Glomerular endothelial cell (primary cell): ENCODE measurements at regions not wholly inside any gene's neighbourhood (a gene's known extent, or its start where the extent isn't known, plus 50 kb on each side); places are given as distances from the start of the nearest gene placed in this dataset.

Experiments
- DNase-seq: peaks from one replicate; pipeline ENCODE4 v3.0.0-alpha.2; 2011; ENCODE audit warnings: low read depth, low spot score; ENCODE audit errors: extremely low read depth

- DNase-seq = no peak
These were observed 257.8 kb downstream of the COX7C start for GRCh38 chr5:86875539-86875938.

- no peak for DNase-seq
These were observed 260.5 kb downstream of the COX7C start for GRCh38 chr5:86878250-86878649.

- DNase-seq = no peak
These were observed 261.3 kb downstream of the COX7C start for GRCh38 chr5:86879086-86879485.

- no peak for DNase-seq
These were observed 262.6 kb downstream of the COX7C start for GRCh38 chr5:86880344-86880743.

GRCh38 chr5:86880785-86881492 lies 263.2 kb downstream of the COX7C start:
- peak; percentile 31 for DNase-seq

GRCh38 chr5:86881493-86882090 lies 263.9 kb downstream of the COX7C start:
- no peak for DNase-seq

GRCh38 chr5:86884608-86885007 lies 266.9 kb downstream of the COX7C start:
- DNase-seq = no peak

GRCh38 chr5:86885011-86885410 lies 267.3 kb downstream of the COX7C start:
- DNase-seq = no peak

GRCh38 chr5:86885489-86886230 lies 267.9 kb downstream of the COX7C start:
- DNase-seq = no peak

GRCh38 chr5:86890375-86890774 lies 272.6 kb downstream of the COX7C start:
- DNase-seq = no peak

- no peak for DNase-seq
These were observed 276.3 kb downstream of the COX7C start for GRCh38 chr5:86894056-86894455.

- no peak for DNase-seq
These were observed 279.2 kb downstream of the COX7C start for GRCh38 chr5:86896916-86897315.

GRCh38 chr5:86909418-86910295 lies 291.9 kb downstream of the COX7C start:
- DNase-seq = no peak

GRCh38 chr5:86917117-86917579 lies 299.4 kb downstream of the COX7C start:
- DNase-seq = peak; percentile 14

- no peak for DNase-seq
These were observed 300.5 kb downstream of the COX7C start for GRCh38 chr5:86918246-86918645.

GRCh38 chr5:86926033-86926432 lies 308.3 kb downstream of the COX7C start:
- DNase-seq = no peak

- DNase-seq = no peak
These were observed 311.5 kb downstream of the COX7C start for GRCh38 chr5:86929123-86929766.

- DNase-seq = no peak
These were observed 315.9 kb upstream of the RASA1 start for GRCh38 chr5:86951761-86952160.

GRCh38 chr5:86964889-86965288 lies 302.8 kb upstream of the RASA1 start:
- no peak for DNase-seq

GRCh38 chr5:86968301-86968753 lies 299.4 kb upstream of the RASA1 start:
- DNase-seq = peak; percentile 55
